H1 (cell line): ENCODE measurements at regions not wholly inside any gene's neighbourhood (a gene's known extent, or its start where the extent isn't known, plus 50 kb on each side); places are given as distances from the start of the nearest gene placed in this dataset.
A peak's percentile ranks its signal among the peaks of the same experiment; 100 is the strongest.

Source experiments
- ASH2L ChIP-seq: fragments of 200-600, 300-600 bp; sonication (generic); IDR thresholded peaks from one replicate; pipeline ENCODE4 v1.7.1; 2017; ENCODE audit warnings: low read length
- BACH1 ChIP-seq: IDR thresholded peaks from 2 replicates; pipeline ENCODE4 v1.6.1; 2012; ENCODE audit warnings: low read length, improper control_type of control experiment
- CEBPB ChIP-seq: IDR thresholded peaks from 2 replicates; pipeline ENCODE4 v1.6.1; 2012; ENCODE audit warnings: low read depth, low read length
- CREB1 ChIP-seq: IDR thresholded peaks from 2 replicates; pipeline ENCODE4 v1.6.1; 2012; ENCODE audit warnings: inconsistent platforms
- EZH2 ChIP-seq: fragments of 200-600 bp; sonication (generic); IDR thresholded peaks from 2 replicates; pipeline ENCODE4 v1.7.1; 2012; ENCODE audit warnings: low read depth, mild to moderate bottlenecking, moderate library complexity, low read length, inconsistent platforms; ENCODE audit not compliant: severe bottlenecking
- POLR2A ChIP-seq, 2 experiments: IDR thresholded peaks; 1 replicate in 1 of 2; 2 replicates in 1 of 2; pipeline ENCODE4 v1.6.1; 2011; ENCODE audit warnings: low read depth in 2 of 2, low read length in 2 of 2, mild to moderate bottlenecking in 2 of 2; ENCODE audit errors: control extremely low read depth in 1 of 2
- SP1 ChIP-seq: IDR thresholded peaks from 2 replicates; pipeline ENCODE4 v1.6.1; 2011; ENCODE audit warnings: low read depth, low read length
- SP2 ChIP-seq: IDR thresholded peaks from 2 replicates; pipeline ENCODE4 v1.6.1; 2012; ENCODE audit warnings: mild to moderate bottlenecking, low read length, inconsistent platforms
- TAF1 ChIP-seq: IDR thresholded peaks from 2 replicates; pipeline ENCODE4 v1.6.1; 2011; ENCODE audit warnings: mild to moderate bottlenecking, low read depth, low read length
- TEAD4 ChIP-seq: IDR thresholded peaks from 2 replicates; pipeline ENCODE4 v1.6.1; 2012; ENCODE audit warnings: low read depth, low read length, inconsistent platforms, mixed read lengths
- YY1 ChIP-seq: IDR thresholded peaks from 2 replicates; pipeline ENCODE4 v1.6.1; 2011; ENCODE audit warnings: low read depth, mild to moderate bottlenecking, low read length
- TF ChIP-seq, protein P1 (sequence below), 3 experiments: IDR thresholded peaks; 1 replicate in 2 of 3; 2 replicates in 1 of 3; pipeline versions ENCODE4 v1.5.1 to v1.6.1; 2011; ENCODE audit warnings: low read length in 3 of 3, mild to moderate bottlenecking in 3 of 3, inconsistent platforms in 2 of 3, low read depth in 1 of 3, moderate library complexity in 1 of 3; ENCODE audit not compliant: insufficient read depth in 1 of 3; ENCODE audit errors: control extremely low read depth in 1 of 3
- TF ChIP-seq, protein P2 (sequence below): IDR thresholded peaks from 2 replicates; pipeline ENCODE4 v1.6.1; 2012; ENCODE audit warnings: inconsistent platforms

DNA sequence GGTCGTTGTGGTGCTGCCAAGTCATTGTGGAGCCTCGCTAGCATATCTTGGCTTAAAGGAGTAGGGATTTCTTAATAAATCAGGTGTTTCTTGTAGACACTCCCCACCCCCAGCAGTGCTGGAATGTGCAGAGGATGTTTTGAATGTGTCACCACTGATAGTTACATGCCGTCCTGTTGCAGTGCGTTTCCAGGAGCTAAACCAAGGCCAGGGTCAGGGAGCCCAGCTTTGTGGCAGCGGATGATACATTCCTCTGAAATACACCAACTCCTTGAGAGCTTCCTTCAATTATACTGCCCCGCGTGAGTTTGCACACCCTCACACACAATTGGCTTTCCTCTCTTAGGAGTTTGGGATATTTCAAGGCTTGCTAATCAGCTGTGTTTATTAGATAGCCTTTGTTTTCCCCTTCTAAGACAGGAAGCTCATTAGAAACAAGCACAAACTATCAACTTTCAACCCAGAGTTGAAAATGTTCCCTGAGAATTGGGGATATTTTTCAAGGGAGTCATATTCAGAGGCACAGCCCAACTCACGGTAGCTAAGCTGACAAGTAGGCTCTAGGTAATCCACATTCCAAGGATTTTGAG is 154.9 kb downstream of the C12orf75 start:
- TF ChIP-seq, protein P1, sequence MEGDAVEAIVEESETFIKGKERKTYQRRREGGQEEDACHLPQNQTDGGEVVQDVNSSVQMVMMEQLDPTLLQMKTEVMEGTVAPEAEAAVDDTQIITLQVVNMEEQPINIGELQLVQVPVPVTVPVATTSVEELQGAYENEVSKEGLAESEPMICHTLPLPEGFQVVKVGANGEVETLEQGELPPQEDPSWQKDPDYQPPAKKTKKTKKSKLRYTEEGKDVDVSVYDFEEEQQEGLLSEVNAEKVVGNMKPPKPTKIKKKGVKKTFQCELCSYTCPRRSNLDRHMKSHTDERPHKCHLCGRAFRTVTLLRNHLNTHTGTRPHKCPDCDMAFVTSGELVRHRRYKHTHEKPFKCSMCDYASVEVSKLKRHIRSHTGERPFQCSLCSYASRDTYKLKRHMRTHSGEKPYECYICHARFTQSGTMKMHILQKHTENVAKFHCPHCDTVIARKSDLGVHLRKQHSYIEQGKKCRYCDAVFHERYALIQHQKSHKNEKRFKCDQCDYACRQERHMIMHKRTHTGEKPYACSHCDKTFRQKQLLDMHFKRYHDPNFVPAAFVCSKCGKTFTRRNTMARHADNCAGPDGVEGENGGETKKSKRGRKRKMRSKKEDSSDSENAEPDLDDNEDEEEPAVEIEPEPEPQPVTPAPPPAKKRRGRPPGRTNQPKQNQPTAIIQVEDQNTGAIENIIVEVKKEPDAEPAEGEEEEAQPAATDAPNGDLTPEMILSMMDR (IDR thresholded peaks at IDR 0.05; ENCODE audit: control extremely low read depth in 1 of 3, insufficient read depth in 1 of 3, low read depth in 1 of 3, low read length in 3 of 3), result no peak
- TF ChIP-seq POLR2A (IDR thresholded peaks at IDR 0.05; ENCODE audit: control extremely low read depth in 1 of 2, low read depth in 2 of 2, low read length in 2 of 2) (no peak), TAF1 (no peak), YY1 (no peak), SP2 (no peak), CREB1 (no peak), BACH1 (no peak), ASH2L (no peak), TEAD4 (peak; percentile 47; the same call in 1 of the 2 replicates), CEBPB (no peak), EZH2 (no peak), SP1 (no peak)
- TF ChIP-seq, protein P2, sequence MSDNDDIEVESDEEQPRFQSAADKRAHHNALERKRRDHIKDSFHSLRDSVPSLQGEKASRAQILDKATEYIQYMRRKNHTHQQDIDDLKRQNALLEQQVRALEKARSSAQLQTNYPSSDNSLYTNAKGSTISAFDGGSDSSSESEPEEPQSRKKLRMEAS, result no peak
